ENCODE measurements at regions not wholly inside any gene's neighbourhood (a gene's known extent, or its start where the extent isn't known, plus 50 kb on each side); places are given as distances from the start of the nearest gene placed in this dataset.

DNA sequence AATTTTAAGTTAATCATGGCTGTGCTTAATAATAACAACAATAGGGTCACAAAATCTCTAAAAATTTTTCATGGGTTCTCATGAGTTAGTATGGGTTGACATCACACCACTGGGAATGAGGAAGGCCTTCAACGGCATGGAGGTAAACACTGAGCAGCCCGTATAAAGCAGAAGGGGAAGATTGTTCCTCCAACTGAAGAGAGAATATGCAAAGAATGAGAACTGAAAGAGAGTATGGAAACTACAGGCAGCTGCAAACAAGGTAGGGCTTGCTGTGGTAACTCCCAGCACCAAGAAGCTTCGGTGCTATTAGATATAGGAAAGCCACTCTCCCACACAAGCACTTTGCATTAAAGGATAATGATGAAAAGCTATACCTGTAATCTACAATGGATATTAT lies 1242.3 kb upstream of the CELF4 start:
- TF ChIP-seq CREB1 (CRISPR knock-in tag; IDR thresholded peaks at IDR 0.05; ENCODE audit: low read depth), result no peak
- TF ChIP-seq, protein P1, sequence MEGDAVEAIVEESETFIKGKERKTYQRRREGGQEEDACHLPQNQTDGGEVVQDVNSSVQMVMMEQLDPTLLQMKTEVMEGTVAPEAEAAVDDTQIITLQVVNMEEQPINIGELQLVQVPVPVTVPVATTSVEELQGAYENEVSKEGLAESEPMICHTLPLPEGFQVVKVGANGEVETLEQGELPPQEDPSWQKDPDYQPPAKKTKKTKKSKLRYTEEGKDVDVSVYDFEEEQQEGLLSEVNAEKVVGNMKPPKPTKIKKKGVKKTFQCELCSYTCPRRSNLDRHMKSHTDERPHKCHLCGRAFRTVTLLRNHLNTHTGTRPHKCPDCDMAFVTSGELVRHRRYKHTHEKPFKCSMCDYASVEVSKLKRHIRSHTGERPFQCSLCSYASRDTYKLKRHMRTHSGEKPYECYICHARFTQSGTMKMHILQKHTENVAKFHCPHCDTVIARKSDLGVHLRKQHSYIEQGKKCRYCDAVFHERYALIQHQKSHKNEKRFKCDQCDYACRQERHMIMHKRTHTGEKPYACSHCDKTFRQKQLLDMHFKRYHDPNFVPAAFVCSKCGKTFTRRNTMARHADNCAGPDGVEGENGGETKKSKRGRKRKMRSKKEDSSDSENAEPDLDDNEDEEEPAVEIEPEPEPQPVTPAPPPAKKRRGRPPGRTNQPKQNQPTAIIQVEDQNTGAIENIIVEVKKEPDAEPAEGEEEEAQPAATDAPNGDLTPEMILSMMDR (conservative IDR thresholded peaks at IDR 0.05; ENCODE audit: low read depth in 2 of 2), result no peak
- TF ChIP-seq, protein P2, sequence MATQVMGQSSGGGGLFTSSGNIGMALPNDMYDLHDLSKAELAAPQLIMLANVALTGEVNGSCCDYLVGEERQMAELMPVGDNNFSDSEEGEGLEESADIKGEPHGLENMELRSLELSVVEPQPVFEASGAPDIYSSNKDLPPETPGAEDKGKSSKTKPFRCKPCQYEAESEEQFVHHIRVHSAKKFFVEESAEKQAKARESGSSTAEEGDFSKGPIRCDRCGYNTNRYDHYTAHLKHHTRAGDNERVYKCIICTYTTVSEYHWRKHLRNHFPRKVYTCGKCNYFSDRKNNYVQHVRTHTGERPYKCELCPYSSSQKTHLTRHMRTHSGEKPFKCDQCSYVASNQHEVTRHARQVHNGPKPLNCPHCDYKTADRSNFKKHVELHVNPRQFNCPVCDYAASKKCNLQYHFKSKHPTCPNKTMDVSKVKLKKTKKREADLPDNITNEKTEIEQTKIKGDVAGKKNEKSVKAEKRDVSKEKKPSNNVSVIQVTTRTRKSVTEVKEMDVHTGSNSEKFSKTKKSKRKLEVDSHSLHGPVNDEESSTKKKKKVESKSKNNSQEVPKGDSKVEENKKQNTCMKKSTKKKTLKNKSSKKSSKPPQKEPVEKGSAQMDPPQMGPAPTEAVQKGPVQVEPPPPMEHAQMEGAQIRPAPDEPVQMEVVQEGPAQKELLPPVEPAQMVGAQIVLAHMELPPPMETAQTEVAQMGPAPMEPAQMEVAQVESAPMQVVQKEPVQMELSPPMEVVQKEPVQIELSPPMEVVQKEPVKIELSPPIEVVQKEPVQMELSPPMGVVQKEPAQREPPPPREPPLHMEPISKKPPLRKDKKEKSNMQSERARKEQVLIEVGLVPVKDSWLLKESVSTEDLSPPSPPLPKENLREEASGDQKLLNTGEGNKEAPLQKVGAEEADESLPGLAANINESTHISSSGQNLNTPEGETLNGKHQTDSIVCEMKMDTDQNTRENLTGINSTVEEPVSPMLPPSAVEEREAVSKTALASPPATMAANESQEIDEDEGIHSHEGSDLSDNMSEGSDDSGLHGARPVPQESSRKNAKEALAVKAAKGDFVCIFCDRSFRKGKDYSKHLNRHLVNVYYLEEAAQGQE (IDR thresholded peaks at IDR 0.05; ENCODE audit: unreplicated experiment), result no peak
- no peak for TF ChIP-seq POLR2AphosphoS5 (IDR thresholded peaks at IDR 0.05; ENCODE audit: low read depth)
- TF ChIP-seq ZNF114 (CRISPR knock-in tag; IDR thresholded peaks at IDR 0.05), result no peak
- TF ChIP-seq EZH2 (IDR thresholded peaks at IDR 0.05; ENCODE audit: low read depth, unreplicated experiment), result no peak

All from GM23338 (cell line).